ENCODE measurements at regions not wholly inside any gene's neighbourhood (a gene's known extent, or its start where the extent isn't known, plus 50 kb on each side); places are given as distances from the start of the nearest gene placed in this dataset.

- no peak for TF ChIP-seq CTCF (IDR thresholded peaks at IDR 0.05)
- Histone ChIP-seq H3K9me3 (no peaks in the 10 kb centered on the region), H3K36me3 (no peaks in the 10 kb centered on the region), H3K27me3 (peaks cover 0 to 8% (median 3%) of the 10 kb centered on the region in 7 donors), H3K4me3 (no peak overlapping the region), H3K4me1 (no peaks in the 10 kb centered on the region), H3K27ac (no peak overlapping the region)
- DNase-seq, result no peak
- intact Hi-C loops (cut with DNase I), result loop anchor here in 1 of 10 donors (5.0 kb wide), 1 partner anchor 1060 kb away; no protein-coding TSS in a partner anchor
- 88 to 94% methylated on average over 2 of the region's 2 CpGs for WGBS, 2 donors
- ATAC-seq, result no peak
Measured at GRCh38 chr15:94107652-94108051, 123.7 kb upstream of the MCTP2 start.

GRCh38 chr15:94105760-94106159, 125.6 kb upstream of the MCTP2 start:
- Histone ChIP-seq H3K4me1 (no peaks in the 10 kb centered on the region), H3K36me3 (no peaks in the 10 kb centered on the region), H3K4me3 (no peak overlapping the region), H3K27me3 (peaks cover 0 to 13% (median 0%) of the 10 kb centered on the region in 7 donors), H3K27ac (no peak overlapping the region), H3K9me3 (no peaks in the 10 kb centered on the region)
- 45 to 50% methylated on average over 4 of the region's 4 CpGs for WGBS, 2 donors
- no peak for TF ChIP-seq CTCF (IDR thresholded peaks at IDR 0.05)
- intact Hi-C loops (cut with DNase I), result loop anchor here in 1 of 10 donors (5.0 kb wide), 1 partner anchor 1058 kb away; no protein-coding TSS in a partner anchor
- ATAC-seq (no peak), DNase-seq (no peak)

GRCh38 chr15:94100863-94101262, 130.5 kb upstream of the MCTP2 start:
- 63 to 75% methylated on average over 5 of the region's 5 CpGs for WGBS, 2 donors
- DNase-seq, result no peak
- no peak overlapping the region for H3K27ac ChIP-seq
- intact Hi-C loops (cut with DNase I), result no loop called here
- H3K27me3 ChIP-seq, result peaks cover 0 to 11% (median 0%) of the 10 kb centered on the region in 7 donors
- H3K4me1 ChIP-seq, result no peaks in the 10 kb centered on the region
- no peak overlapping the region for H3K4me3 ChIP-seq
- ATAC-seq, result no peak
- H3K9me3 ChIP-seq, result no peaks in the 10 kb centered on the region
- no peak for TF ChIP-seq CTCF (IDR thresholded peaks at IDR 0.05)
- no peaks in the 10 kb centered on the region for H3K36me3 ChIP-seq

- Histone ChIP-seq H3K9me3 (no peaks in the 10 kb centered on the region), H3K4me3 (no peak overlapping the region), H3K27ac (no peak overlapping the region), H3K36me3 (no peaks in the 10 kb centered on the region), H3K4me1 (no peaks in the 10 kb centered on the region), H3K27me3 (peaks cover 0 to 5% (median 0%) of the 10 kb centered on the region in 7 donors)
- 77 to 83% methylated on average over 3 of the region's 3 CpGs for WGBS, 2 donors
- DNase-seq (no peak), ATAC-seq (no peak)
- TF ChIP-seq CTCF (IDR thresholded peaks at IDR 0.05), result no peak
- intact Hi-C loops (cut with DNase I), result no loop called here
Measured at GRCh38 chr15:94099574-94099960, 131.8 kb upstream of the MCTP2 start.

Measured in heart right ventricle (tissue), 16 donors.